NCI-H82 treated with DMSO at 0.1 percent for 48 hours (cell line): ENCODE measurements at regions not wholly inside any gene's neighbourhood (a gene's known extent, or its start where the extent isn't known, plus 50 kb on each side); places are given as distances from the start of the nearest gene placed in this dataset.
"Not testable (repeated sequence)": the region's sequence is repeated elsewhere in the genome, so short reads cannot be mapped to it uniquely, and the experiment has no call there.

ENCODE experiments used
- DNase-seq: peaks from one replicate; lab custom pipeline; 2025; ENCODE audit not compliant: unreplicated experiment; lab: John Stamatoyannopoulos, UW

DNA sequence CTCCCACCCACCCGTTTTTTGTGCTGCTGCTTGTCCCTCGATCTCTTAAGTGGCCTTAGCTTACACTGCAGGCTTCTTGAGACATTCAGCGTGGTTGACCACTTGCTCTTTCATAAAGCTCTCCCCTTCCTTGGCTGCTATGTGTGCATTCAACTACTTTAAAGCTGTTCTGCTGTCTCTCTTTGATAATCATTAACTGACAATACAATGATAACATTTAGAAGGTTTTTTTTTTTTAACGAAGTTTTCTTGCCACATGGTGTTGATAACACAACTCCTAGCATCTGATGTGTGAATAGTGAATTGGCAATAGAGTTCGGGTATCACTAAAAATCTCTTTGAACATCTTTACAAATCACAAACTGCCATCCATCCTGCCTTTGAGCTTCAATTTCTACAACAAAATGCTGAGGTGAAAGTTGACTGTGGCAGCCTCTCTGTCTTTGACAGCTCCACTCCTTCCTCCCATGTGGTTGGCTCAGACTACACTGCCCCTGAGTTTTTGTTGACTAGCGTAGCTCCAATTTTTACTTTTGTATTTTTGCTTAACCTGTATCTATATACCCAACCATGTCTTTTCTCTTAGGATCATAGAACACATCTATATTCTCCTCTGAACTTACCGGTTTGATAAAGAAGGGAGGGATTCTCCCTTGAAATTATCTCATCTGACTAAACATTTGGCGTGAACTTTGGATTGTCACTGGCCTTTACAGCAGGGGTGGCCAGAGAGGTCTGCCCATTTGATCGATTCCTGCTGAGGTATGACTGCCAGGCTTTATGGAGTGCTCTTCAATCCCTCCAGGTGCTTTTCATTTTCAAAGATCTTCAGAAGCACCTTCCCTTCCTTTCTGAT, 409.4 kb upstream of the CD180 start:
- no peak for DNase-seq

- DNase-seq: no peak
Measured at GRCh38 chr5:67591491-67591890, 394.9 kb upstream of the CD180 start.

GRCh38 chr5:67588389-67588788, 391.8 kb upstream of the CD180 start:
- DNase-seq: no peak

- no peak for DNase-seq
Measured at GRCh38 chr5:67581203-67581602, 384.6 kb upstream of the CD180 start.

GRCh38 chr5:67578011-67578410, 381.4 kb upstream of the CD180 start:
- no peak for DNase-seq

DNA sequence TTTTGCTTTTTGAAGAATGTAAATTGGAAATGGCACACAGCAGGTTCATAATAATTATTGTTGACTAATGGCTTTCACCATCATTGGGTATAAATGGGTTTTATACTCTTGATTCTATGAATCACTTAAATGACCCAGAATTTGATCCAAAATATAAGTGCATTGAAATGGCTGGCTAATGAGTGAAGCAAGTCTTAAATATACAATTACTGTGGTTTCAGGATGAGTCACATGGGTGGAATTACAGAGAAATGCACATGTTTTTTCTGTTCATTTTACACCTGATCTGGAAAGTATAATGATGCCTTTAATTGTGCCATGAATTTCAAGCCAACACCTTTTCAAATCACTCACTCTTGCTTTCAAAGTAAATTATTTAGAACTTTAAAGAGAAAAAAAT, 380.8 kb upstream of the CD180 start:
- DNase-seq: no peak

- DNase-seq: no peak
Measured at GRCh38 chr5:67576112-67576511, 379.5 kb upstream of the CD180 start.

DNA sequence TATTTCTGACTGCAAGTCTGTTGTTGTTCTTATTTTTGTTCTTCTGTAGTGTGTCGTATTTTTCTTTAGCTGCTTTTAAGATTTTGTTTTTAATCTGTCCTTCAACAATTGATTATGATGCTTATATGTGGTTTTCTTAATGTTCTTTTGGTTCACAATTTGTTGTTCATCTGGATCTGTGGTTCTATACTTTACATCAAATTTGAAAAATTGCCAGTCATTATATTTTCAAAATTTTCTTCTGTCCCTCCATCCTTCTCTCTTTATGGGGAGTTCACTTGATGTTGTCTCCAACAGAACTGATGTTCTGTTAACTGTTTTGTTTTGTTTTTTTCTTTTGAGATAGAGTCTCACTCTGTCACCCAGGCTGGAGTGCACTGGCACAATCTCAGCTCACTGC, 378.5 kb upstream of the CD180 start:
- DNase-seq: no peak

- DNase-seq: peak; percentile 57
Measured at GRCh38 chr5:67561151-67561932, 364.7 kb upstream of the CD180 start.

- DNase-seq: no peak
Measured at GRCh38 chr5:67552773-67553172, 356.2 kb upstream of the CD180 start.

GRCh38 chr5:67549947-67550346, 353.3 kb upstream of the CD180 start:
- no peak for DNase-seq

GRCh38 chr5:67549296-67549618, 352.7 kb upstream of the CD180 start:
- no peak for DNase-seq

GRCh38 chr5:67548520-67549295, 352.1 kb upstream of the CD180 start:
- DNase-seq: no peak

GRCh38 chr5:67547682-67548081, 351.1 kb upstream of the CD180 start:
- no peak for DNase-seq

- not testable (repeated sequence) for DNase-seq
Measured at GRCh38 chr5:67544942-67545341, 348.3 kb upstream of the CD180 start.

DNA sequence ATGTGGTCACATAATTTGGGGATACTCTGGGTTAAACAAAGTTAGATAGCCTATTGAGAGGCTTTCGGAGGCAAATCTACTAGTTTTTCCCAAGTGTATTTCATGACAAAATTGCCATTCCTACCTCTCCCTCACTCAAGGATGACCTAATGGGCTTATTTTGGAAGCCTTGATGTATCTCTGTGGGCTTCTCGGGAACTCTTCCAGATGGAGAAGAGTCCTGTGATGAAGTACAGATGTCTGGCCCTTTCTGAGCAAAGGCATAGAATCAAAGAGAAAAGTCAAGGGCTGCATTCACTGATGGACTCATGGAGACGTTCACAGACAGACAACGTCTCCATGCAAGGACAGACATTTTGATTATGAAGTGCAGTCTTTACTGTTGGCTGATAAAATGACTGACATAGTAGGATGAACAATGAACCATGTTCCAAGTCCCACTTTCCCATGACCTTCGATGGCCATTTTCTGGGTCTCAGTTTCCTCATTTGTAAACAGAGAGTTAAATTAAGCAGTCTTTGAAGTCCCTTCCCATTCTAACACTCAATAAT, 347.2 kb upstream of the CD180 start:
- DNase-seq: no peak

DNA sequence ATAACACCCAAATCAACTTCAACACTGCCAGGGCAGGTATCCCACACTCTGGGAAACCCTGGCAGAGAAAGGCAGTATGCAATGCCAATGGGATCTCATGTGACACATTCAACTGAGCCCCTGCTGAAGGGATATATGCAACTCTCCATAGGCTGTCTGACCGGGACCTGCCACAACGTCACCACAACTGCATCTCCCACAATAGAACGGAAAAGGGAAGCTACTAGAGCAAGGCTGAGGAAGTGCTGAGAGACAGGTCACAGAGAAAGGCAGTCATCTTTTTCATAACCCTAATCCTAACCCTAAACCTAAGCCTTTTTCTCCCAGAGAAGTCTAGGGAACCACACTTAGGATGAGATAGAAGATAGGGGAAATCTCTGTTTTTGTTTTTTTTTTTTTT, 345.9 kb upstream of the CD180 start:
- DNase-seq: no peak

- no peak for DNase-seq
Measured at GRCh38 chr5:67541875-67542274, 345.3 kb upstream of the CD180 start.

- DNase-seq: no peak
Measured at GRCh38 chr5:67538855-67539506, 342.4 kb upstream of the CD180 start.

- no peak for DNase-seq
Measured at GRCh38 chr5:67537439-67538148, 341.0 kb upstream of the CD180 start.
